Breast epithelium (tissue), 3 donors: ENCODE measurements at regions not wholly inside any gene's neighbourhood (a gene's known extent, or its start where the extent isn't known, plus 50 kb on each side); places are given as distances from the start of the nearest gene placed in this dataset.

Experiments
- CTCF ChIP-seq, 3 donors: fragments of 450-650 bp; IDR thresholded peaks; one replicate each; pipeline ENCODE4 v1.5.1; 2016 to 2017; ENCODE audit warnings: antibody characterized with exemption in 3 of 3, mild to moderate bottlenecking in 3 of 3, moderate library complexity in 3 of 3
- POLR2A ChIP-seq: fragments of 450-650 bp; IDR thresholded peaks from one replicate; pipeline ENCODE4 v1.6.1; 2016; ENCODE audit warnings: antibody characterized with exemption, mild to moderate bottlenecking, moderate library complexity
- POLR2AphosphoS5 ChIP-seq, 3 donors: sonication (generic); formaldehyde crosslinking; IDR thresholded peaks; one replicate each; pipeline ENCODE4 v1.6.1; 2017; ENCODE audit warnings: antibody characterized with exemption in 3 of 3

- TF ChIP-seq POLR2A (no peak), CTCF (IDR thresholded peaks at IDR 0.05) (no peak), POLR2AphosphoS5 (IDR thresholded peaks at IDR 0.05) (no peak)
Measured at GRCh38 chr17:72343911-72344310, 223.1 kb downstream of the SOX9 start.
